ENCODE measurements at regions not wholly inside any gene's neighbourhood (a gene's known extent, or its start where the extent isn't known, plus 50 kb on each side); places are given as distances from the start of the nearest gene placed in this dataset.

GRCh38 chr10:43997330-43997729 is 348.6 kb upstream of the ZNF32 start (continued):
- TF ChIP-seq RBBP5 (IDR thresholded peaks at IDR 0.05; ENCODE audit: borderline replicate concordance, low read depth, low read length) (no peak), SAP30 (IDR thresholded peaks at IDR 0.05; ENCODE audit: insufficient read depth, insufficient replicate concordance, low read length) (no peak), CBX8 (IDR thresholded peaks at IDR 0.05; ENCODE audit: borderline replicate concordance, low read depth, low read length) (no peak), CHD1 (IDR thresholded peaks at IDR 0.05; ENCODE audit: low read depth, low read length) (no peak), TEAD4 (IDR thresholded peaks at IDR 0.05; ENCODE audit: low read depth, low read length) (no peak)

All from H1 (cell line).